ENCODE measurements at regions not wholly inside any gene's neighbourhood (a gene's known extent, or its start where the extent isn't known, plus 50 kb on each side); places are given as distances from the start of the nearest gene placed in this dataset.
A peak's percentile ranks its signal among the peaks of the same experiment; 100 is the strongest.

DNA sequence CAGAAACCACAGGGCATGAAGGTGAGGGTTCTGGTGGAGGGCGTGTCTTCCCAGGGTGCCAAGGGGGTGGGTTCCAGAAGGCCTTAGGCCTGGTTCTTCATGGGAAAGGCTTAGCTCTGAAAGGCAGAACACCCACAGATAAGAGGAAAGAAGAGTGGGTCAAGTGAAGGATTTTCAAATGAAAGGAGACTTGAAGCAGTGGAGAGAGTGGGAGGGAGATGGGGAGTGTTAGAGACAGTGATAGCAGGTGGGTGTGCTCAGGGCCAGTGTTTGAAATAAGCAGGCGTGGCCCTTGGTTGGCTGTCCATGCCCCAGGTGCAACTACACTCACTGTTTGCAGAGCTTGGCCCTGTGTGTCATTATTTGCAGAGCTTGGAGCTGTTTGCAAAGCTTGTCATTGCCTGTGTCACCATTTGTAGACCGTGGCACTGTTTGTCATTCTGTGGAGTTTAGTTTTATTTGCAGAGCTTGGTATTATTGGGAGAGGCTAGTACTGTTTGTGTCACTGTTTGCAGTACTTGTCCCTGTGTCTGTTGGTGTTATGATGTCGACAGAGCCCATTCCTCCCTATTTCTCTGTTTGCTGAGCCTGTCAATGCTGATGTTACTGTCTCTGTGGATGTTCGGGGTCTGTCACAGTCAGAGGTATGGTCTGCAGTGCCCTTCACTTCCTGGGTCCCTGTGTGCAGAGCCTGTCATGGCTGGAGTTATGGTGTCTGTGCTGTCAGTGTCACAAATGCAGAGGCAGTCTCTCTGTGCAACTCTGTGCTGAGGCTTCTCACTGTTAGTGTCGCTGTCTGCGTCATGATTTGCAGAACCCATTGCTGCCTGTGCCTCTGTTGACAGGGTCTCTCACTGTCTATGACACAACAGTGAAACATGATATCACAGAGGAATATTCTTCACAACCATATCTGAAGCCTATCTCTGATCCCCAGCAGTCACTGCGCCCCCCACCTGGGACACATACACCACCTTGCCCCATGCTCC, 127.7 kb upstream of the LRFN2 start (continued):
- TF ChIP-seq ZSCAN21 (CRISPR knock-in tag; IDR thresholded peaks at IDR 0.05; ENCODE audit: borderline replicate concordance) (peak; percentile 100), ZMAT3 (CRISPR knock-in tag; conservative IDR thresholded peaks at IDR 0.05) (no peak), FOXM1 (CRISPR knock-in tag; IDR thresholded peaks at IDR 0.05) (no peak), SKI (IDR thresholded peaks at IDR 0.05; ENCODE audit: partially characterized antibody) (peak; percentile 62), ZNF441 (CRISPR knock-in tag; IDR thresholded peaks at IDR 0.05; ENCODE audit: borderline replicate concordance) (no peak), PHB2 (IDR thresholded peaks at IDR 0.05; ENCODE audit: partially characterized antibody) (no peak), NKX3-1 (CRISPR knock-in tag; IDR thresholded peaks at IDR 0.05) (peak; percentile 55; the same call in 1 of the 2 replicates), PITX1 (CRISPR knock-in tag; IDR thresholded peaks at IDR 0.05) (peak; percentile 90), SNAI1 (CRISPR knock-in tag; IDR thresholded peaks at IDR 0.05; ENCODE audit: borderline replicate concordance) (no peak), ZC3H4 (CRISPR knock-in tag; IDR thresholded peaks at IDR 0.05; ENCODE audit: borderline replicate concordance) (no peak), PHF8 (CRISPR knock-in tag; IDR thresholded peaks at IDR 0.05) (0 out of 2 replicates have a peak, but pooled peaks have one; percentile 18), RARA (CRISPR knock-in tag; IDR thresholded peaks at IDR 0.05) (peak; percentile 62), ZNF567 (CRISPR knock-in tag; IDR thresholded peaks at IDR 0.05; ENCODE audit: borderline replicate concordance) (no peak), HOXD1 (CRISPR knock-in tag; IDR thresholded peaks at IDR 0.05) (no peak), ZNF558 (CRISPR knock-in tag; IDR thresholded peaks at IDR 0.05; ENCODE audit: borderline replicate concordance) (no peak), NFRKB (IDR thresholded peaks at IDR 0.05) (no peak), ZNF616 (CRISPR knock-in tag; IDR thresholded peaks at IDR 0.05; ENCODE audit: low read depth) (no peak), XBP1 (CRISPR knock-in tag; IDR thresholded peaks at IDR 0.05) (no peak), ZNF460 (CRISPR knock-in tag; IDR thresholded peaks at IDR 0.05; ENCODE audit: borderline replicate concordance) (no peak)
- TF ChIP-seq, protein P1, sequence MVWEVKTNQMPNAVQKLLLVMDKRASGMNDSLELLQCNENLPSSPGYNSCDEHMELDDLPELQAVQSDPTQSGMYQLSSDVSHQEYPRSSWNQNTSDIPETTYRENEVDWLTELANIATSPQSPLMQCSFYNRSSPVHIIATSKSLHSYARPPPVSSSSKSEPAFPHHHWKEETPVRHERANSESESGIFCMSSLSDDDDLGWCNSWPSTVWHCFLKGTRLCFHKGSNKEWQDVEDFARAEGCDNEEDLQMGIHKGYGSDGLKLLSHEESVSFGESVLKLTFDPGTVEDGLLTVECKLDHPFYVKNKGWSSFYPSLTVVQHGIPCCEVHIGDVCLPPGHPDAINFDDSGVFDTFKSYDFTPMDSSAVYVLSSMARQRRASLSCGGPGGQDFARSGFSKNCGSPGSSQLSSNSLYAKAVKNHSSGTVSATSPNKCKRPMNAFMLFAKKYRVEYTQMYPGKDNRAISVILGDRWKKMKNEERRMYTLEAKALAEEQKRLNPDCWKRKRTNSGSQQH (CRISPR knock-in tag; IDR thresholded peaks at IDR 0.05; ENCODE audit: low read depth), result 0 out of 2 replicates have a peak, but pooled peaks have one; percentile 18
- TF ChIP-seq, protein P2, sequence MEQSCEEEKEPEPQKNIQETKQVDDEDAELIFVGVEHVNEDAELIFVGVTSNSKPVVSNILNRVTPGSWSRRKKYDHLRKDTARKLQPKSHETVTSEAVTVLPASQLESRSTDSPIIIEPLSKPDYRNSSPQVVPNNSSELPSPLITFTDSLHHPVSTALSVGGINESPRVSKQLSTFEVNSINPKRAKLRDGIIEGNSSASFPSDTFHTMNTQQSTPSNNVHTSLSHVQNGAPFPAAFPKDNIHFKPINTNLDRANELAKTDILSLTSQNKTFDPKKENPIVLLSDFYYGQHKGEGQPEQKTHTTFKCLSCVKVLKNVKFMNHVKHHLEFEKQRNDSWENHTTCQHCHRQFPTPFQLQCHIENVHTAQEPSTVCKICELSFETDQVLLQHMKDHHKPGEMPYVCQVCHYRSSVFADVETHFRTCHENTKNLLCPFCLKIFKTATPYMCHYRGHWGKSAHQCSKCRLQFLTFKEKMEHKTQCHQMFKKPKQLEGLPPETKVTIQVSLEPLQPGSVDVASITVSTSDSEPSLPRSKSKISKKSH (CRISPR knock-in tag; IDR thresholded peaks at IDR 0.05; ENCODE audit: borderline replicate concordance), result no peak
- TF ChIP-seq, protein P3, sequence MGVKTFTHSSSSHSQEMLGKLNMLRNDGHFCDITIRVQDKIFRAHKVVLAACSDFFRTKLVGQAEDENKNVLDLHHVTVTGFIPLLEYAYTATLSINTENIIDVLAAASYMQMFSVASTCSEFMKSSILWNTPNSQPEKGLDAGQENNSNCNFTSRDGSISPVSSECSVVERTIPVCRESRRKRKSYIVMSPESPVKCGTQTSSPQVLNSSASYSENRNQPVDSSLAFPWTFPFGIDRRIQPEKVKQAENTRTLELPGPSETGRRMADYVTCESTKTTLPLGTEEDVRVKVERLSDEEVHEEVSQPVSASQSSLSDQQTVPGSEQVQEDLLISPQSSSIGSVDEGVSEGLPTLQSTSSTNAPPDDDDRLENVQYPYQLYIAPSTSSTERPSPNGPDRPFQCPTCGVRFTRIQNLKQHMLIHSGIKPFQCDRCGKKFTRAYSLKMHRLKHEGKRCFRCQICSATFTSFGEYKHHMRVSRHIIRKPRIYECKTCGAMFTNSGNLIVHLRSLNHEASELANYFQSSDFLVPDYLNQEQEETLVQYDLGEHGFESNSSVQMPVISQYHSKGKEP (CRISPR knock-in tag; IDR thresholded peaks at IDR 0.05), result no peak
- TF ChIP-seq, protein P4, sequence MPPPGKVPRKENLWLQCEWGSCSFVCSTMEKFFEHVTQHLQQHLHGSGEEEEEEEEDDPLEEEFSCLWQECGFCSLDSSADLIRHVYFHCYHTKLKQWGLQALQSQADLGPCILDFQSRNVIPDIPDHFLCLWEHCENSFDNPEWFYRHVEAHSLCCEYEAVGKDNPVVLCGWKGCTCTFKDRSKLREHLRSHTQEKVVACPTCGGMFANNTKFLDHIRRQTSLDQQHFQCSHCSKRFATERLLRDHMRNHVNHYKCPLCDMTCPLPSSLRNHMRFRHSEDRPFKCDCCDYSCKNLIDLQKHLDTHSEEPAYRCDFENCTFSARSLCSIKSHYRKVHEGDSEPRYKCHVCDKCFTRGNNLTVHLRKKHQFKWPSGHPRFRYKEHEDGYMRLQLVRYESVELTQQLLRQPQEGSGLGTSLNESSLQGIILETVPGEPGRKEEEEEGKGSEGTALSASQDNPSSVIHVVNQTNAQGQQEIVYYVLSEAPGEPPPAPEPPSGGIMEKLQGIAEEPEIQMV (CRISPR knock-in tag; IDR thresholded peaks at IDR 0.05; ENCODE audit: low read depth), result 0 out of 2 replicates have a peak, but pooled peaks have one; percentile 39
- TF ChIP-seq, protein P5, sequence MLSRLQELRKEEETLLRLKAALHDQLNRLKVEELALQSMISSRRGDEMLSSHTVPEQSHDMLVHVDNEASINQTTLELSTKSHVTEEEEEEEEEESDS (CRISPR knock-in tag; IDR thresholded peaks at IDR 0.05; ENCODE audit: borderline replicate concordance), result no peak
